ENCODE measurements at regions not wholly inside any gene's neighbourhood (a gene's known extent, or its start where the extent isn't known, plus 50 kb on each side); places are given as distances from the start of the nearest gene placed in this dataset.
A peak's percentile ranks its signal among the peaks of the same experiment; 100 is the strongest.

DNA sequence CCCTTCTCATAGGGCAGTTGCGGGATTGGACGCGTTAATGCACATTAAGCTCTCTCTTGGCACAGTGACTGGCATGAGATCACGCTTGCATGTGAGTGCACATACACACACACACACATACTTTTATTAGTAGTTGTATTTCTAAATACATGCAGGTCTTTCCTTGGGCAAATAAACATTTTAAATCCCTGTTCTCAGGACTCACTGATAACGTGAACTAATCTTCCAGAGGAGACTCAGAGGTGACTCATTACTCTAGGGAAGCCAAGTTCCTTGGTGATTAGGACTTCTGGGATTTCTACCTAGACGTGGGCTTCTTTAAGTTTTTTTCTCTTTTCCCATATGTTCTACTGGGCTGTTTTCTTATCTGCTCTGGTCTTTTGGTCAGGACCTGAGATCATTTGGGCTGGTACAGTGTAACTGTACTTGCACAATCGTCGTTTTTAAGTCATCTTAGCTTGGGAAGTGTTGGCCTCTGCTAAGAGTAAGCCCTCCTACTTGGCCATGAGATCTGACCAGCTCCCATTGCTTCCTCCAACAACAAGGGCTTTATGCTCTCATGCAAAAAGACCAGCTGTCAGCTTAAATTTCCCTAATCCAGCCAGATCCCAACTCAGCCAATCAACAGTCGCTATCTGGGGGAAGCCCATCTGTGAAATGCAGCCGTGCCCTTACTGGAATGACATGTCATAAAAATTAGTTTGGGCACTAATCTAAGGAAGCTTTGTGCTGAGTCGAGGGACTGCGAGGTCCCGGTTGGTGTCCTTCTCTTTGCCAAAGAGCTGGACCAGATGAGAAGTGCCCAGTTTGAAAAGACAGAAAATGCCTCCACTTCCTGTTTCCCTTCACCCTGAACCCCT is 176.4 kb upstream of the ANKRD55 start:
- Histone ChIP-seq H3K27me3 (no peaks in the 10 kb centered on the region), H3K4me3 (no peak overlapping the region), H3K4me1 (peaks cover 3 to 7% (median 5%) of the 10 kb centered on the region in 4 donors), H3K9me3 (no peaks in the 10 kb centered on the region), H3K27ac (no peak overlapping the region), H3K36me3 (no peaks in the 10 kb centered on the region)
- peak in 1 of 2 donors; percentile 65 for ATAC-seq (ENCODE audit: low FRiP score in 2 of 2)
- no peak for DNase-seq
- 79 to 83% methylated on average over 13 of the region's 13 CpGs for WGBS, 2 donors
- TF ChIP-seq EP300 (IDR thresholded peaks at IDR 0.05) (no peak), POLR2A (IDR thresholded peaks at IDR 0.05) (no peak), POLR2AphosphoS5 (IDR thresholded peaks at IDR 0.05) (no peak), CTCF (IDR thresholded peaks at IDR 0.05) (no peak)

DNA sequence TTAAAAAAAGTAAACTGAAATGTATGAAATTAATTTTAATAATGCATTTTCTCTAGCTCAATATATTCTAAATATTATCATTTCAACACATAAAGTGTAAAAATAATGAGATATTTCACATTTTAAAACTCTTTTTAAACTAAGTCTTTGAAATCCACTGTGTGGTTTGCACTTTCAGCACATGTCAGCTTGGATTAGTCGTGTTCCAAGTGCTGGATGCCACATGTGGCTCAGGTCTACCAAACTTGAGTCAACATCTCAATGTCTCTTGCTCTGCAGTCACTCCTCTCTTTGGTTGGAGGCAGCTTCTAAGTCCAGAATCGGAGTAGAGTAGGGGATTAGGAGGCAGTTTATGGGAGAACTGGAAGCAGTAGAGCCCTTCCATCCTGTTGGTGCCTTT is 173.7 kb upstream of the ANKRD55 start:
- H3K27ac ChIP-seq: no peak overlapping the region
- no peaks in the 10 kb centered on the region for H3K27me3 ChIP-seq
- TF ChIP-seq POLR2A (IDR thresholded peaks at IDR 0.05): no peak
- no peak overlapping the region for H3K4me3 ChIP-seq
- 86 to 89% methylated on average over 2 of the region's 2 CpGs for WGBS, 2 donors
- ATAC-seq (ENCODE audit: low FRiP score in 2 of 2): no peak
- peaks cover 0 to 1% (median 0%) of the 10 kb centered on the region in 4 donors for H3K4me1 ChIP-seq
- H3K36me3 ChIP-seq: no peaks in the 10 kb centered on the region
- DNase-seq: no peak
- no peaks in the 10 kb centered on the region for H3K9me3 ChIP-seq

- 75 to 89% methylated on average over 1 of the region's 1 CpG for WGBS, 2 donors
- TF ChIP-seq CTCF (IDR thresholded peaks at IDR 0.05) (no peak), POLR2AphosphoS5 (IDR thresholded peaks at IDR 0.05) (no peak), EP300 (IDR thresholded peaks at IDR 0.05) (no peak), POLR2A (IDR thresholded peaks at IDR 0.05) (no peak)
- H3K4me1 ChIP-seq: no peaks in the 10 kb centered on the region
Observed at GRCh38 chr5:56406221-56406620, 173.1 kb upstream of the ANKRD55 start.

DNA sequence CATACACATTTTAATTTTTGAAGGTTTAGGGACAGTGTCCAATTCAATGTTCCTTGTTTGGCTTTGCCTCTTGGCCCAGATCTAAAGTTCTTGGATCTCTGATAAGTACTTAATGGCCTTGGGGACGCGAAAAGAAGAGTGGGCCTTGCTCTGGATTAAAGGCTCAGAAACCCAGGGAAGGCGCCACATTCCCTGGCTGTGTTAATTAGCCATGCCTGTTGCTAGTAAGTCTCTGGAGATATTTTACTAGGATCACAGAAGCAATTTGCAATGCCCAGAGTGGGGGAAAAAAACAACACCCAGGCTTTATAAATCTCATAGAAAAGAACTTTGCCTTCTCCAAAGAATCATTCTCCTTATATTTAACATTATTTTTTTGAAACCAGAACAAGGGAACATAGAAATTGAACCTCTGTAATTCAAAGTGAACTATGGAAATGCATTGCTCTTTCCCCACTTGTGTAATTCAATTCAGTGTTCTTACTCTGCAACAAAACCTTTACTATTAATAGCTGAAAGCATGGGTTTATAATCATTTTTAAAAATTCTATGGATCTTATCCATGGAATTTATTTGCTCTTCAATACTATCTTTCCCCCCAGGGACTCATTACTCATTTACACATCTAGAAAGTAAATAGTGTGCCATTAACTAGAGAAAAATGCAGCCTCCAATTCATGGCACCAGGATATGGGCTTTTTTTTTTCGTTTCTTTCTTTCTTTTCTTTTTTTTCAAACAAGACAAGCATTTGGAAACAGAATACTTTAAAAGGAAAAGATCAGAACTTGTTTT is 172.2 kb upstream of the ANKRD55 start:
- no peak for ATAC-seq (ENCODE audit: low FRiP score in 2 of 2)
- TF ChIP-seq POLR2A (IDR thresholded peaks at IDR 0.05) (no peak), EP300 (IDR thresholded peaks at IDR 0.05) (no peak), CTCF (IDR thresholded peaks at IDR 0.05) (no peak), POLR2AphosphoS5 (IDR thresholded peaks at IDR 0.05) (no peak)
- DNase-seq: no peak
- Histone ChIP-seq H3K27ac (no peak overlapping the region), H3K9me3 (no peaks in the 10 kb centered on the region), H3K36me3 (no peaks in the 10 kb centered on the region), H3K4me3 (no peak overlapping the region), H3K4me1 (no peaks in the 10 kb centered on the region), H3K27me3 (no peaks in the 10 kb centered on the region)
- 80 to 84% methylated on average over 4 of the region's 4 CpGs for WGBS, 2 donors

More at GRCh38 chr5:56406221-56406620, 173.1 kb upstream of the ANKRD55 start:
- no peak for DNase-seq
- H3K27ac ChIP-seq: no peak overlapping the region
- no peak overlapping the region for H3K4me3 ChIP-seq
- ATAC-seq (ENCODE audit: low FRiP score in 2 of 2): no peak
- no peaks in the 10 kb centered on the region for H3K36me3 ChIP-seq
- H3K27me3 ChIP-seq: no peaks in the 10 kb centered on the region
- H3K9me3 ChIP-seq: no peaks in the 10 kb centered on the region

Data from upper lobe of left lung (tissue), 6 donors.